Epithelial cell of esophagus (primary cell): ENCODE measurements at regions not wholly inside any gene's neighbourhood (a gene's known extent, or its start where the extent isn't known, plus 50 kb on each side); places are given as distances from the start of the nearest gene placed in this dataset.

Source experiments
- DNase-seq: peaks from one replicate; pipeline ENCODE4 v3.0.0; 2010; ENCODE audit warnings: low read depth
- H3K4me3 ChIP-seq: 2 replicates; pipeline ENCODE4 v1.5.1; 2011; ENCODE audit warnings: mild to moderate bottlenecking, low read length, control low read depth
- TF ChIP-seq, protein P1 (sequence below): IDR thresholded peaks from 2 replicates; pipeline ENCODE4 v1.5.1; 2011; ENCODE audit warnings: low read depth, mild to moderate bottlenecking, low read length, control low read depth, inconsistent platforms; ENCODE audit not compliant: insufficient read depth; ENCODE audit errors: missing control alignments

DNA sequence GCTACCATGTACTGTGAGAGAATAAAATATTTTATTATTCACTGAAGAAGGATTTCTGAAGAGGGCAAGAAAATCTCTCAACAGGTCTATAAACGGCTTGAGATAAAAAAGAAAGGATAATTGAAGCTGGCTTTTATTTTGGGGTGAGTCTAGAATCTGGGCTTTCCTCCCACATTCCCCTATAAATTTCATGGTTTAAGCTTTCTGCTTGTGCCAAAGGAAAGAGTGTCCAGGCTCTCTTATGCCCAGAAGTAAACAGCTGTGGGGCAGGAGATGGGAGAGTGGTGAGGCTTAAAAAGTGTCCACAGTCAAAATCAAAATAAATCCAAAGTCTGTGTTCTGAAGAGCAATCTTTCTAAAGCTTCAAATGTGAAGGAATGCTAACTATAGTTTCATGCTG, 942.2 kb upstream of the MIR17HG start:
- H3K4me3 ChIP-seq, result no peak overlapping the region
- no peak for DNase-seq
- TF ChIP-seq, protein P1, sequence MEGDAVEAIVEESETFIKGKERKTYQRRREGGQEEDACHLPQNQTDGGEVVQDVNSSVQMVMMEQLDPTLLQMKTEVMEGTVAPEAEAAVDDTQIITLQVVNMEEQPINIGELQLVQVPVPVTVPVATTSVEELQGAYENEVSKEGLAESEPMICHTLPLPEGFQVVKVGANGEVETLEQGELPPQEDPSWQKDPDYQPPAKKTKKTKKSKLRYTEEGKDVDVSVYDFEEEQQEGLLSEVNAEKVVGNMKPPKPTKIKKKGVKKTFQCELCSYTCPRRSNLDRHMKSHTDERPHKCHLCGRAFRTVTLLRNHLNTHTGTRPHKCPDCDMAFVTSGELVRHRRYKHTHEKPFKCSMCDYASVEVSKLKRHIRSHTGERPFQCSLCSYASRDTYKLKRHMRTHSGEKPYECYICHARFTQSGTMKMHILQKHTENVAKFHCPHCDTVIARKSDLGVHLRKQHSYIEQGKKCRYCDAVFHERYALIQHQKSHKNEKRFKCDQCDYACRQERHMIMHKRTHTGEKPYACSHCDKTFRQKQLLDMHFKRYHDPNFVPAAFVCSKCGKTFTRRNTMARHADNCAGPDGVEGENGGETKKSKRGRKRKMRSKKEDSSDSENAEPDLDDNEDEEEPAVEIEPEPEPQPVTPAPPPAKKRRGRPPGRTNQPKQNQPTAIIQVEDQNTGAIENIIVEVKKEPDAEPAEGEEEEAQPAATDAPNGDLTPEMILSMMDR, result no peak

DNA sequence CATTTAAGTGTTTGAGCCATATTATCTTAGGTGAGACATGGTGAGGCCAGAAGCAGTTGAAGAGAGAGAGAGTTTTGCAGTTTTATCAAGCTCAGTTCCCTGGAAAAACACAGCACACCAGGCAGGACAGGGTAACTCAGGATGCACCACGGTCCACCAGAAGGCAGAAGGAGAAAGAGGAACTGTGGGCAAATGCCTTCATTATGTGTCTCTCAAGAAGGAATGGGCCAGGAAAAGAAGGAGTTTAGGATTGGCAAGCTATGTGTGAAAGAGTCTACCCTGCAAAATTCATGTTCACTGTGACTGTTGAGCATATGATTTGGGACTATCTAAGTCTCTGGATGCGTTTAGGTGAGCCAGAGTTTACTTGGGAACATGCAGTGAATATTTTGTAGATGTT, 934.5 kb upstream of the MIR17HG start:
- TF ChIP-seq, protein P1, result no peak
- no peak overlapping the region for H3K4me3 ChIP-seq
- DNase-seq, result no peak

DNA sequence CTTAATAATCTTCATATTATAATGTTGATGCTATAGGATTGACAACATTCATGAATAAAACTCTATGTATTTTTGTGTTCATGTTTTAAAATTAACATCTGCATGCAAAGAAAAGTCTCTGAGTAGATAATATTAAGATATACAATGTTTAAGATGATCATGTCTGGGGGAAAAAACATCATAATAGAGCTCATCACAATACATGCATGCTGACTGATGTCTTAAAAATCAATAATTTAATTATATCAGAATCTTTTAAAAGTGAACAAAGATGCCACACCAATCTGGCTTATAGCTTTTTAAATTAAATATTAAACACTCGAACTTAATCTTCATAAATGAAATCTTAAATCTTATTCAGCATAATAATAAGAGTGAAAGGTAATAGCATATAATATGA, 933.9 kb upstream of the MIR17HG start:
- no peak for DNase-seq
- no peak overlapping the region for H3K4me3 ChIP-seq
- TF ChIP-seq, protein P1, result no peak

DNA sequence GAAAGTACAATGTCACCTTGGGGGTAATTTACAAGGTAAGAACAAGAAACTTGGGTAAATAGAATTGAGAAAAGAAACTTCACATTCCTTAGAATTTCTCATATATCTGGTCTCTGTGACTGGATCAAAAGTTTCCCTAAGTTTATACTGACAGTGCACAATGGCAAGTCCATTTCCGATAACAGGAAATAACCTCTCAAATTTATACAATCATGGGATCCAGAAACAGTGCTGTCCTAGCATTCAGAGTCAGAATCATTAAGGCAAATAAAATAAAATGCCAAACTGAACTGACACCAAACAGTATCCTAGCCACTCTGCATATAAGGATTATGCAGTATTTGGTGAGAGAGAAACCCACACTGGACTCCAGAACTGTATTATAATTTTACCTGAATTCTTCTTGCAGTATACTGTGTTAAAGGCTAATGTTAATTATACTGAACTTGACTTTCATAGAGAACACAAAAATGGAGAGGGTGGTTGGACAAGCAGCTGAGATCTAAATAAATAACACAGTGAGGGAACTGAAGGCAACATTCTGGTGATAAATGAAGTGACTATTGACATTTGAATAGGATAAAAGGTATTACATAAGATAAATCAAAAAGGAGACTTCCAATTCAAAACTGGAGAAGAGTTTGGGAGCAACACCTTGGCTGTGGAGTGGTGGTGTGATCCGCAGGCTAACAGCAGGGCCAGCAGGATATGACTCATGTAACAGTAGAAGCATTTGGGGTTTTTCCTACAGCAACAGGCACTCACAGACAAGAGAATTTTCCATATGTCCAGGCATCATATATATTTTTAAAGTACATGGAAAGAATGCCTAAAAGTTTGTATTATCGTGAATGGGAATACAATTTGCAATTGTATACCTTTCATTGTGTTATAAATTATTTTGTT, 932.5 kb upstream of the MIR17HG start:
- peak; percentile 71 for DNase-seq
- H3K4me3 ChIP-seq, result no peak overlapping the region
- TF ChIP-seq, protein P1, result no peak

DNA sequence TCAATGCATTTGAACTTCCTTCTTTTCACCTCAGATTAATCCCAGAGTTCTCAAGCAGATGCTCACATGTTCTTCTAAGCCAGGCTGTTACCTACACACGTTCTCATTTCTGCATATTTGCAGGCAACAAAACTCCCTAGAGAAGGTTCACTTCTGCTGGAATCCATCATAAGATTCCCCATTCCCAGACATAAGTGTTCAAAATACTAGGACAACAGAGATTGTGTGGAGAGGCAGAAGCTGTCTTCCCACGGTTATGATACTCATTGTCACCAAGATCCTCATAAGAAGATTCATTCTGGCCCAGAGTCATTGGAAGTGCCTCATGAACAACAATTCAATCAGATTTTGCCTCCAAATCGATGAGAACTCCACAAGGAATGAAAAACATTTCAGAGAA, 931.6 kb upstream of the MIR17HG start:
- TF ChIP-seq, protein P1, result no peak
- H3K4me3 ChIP-seq, result no peak overlapping the region
- no peak for DNase-seq

DNA sequence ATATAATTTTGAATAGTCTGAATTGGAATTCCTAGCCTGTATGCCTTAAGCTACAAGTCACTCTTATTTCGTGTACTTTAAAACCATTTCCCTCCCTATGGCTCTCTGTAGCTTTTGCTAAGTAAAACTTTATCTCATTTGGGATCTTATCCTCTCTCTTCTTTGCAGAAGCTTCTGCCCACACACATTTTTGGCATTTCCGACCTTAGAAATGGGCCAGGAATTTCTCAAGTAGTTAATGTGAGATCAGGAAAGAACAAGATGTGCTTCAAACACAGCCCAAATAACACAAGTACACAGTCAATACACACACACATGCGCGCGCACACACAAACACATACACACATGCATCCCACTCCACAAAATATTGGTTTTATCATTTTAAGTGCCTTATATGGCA, 931.0 kb upstream of the MIR17HG start:
- TF ChIP-seq, protein P1, result no peak
- no peak overlapping the region for H3K4me3 ChIP-seq
- DNase-seq, result no peak

DNA sequence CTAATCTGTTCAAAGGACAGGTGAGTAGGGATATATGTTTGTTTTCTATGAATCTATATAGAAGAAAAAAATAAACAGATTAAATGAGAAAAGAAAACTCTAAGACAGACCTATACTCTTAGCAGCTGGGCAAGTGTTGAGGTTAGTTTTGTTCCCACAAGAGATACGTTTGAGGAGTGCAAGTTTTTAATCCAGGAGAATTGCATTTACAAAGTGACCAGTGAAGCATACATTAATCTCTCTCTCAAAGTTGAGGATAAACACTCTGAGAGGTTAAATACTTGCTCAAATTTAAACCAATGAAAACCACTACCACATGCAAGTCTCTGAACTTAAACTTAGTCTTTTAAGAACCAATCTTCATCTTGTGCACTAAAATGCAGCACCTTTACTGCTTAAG, 930.5 kb upstream of the MIR17HG start:
- TF ChIP-seq, protein P1, result no peak
- no peak for DNase-seq
- no peak overlapping the region for H3K4me3 ChIP-seq
